H9 (cell line): ENCODE measurements at regions not wholly inside any gene's neighbourhood (a gene's known extent, or its start where the extent isn't known, plus 50 kb on each side); places are given as distances from the start of the nearest gene placed in this dataset.
A peak's percentile ranks its signal among the peaks of the same experiment; 100 is the strongest.

Experiments
- DNase-seq: peaks from one replicate; pipeline ENCODE4 v3.0.0-alpha.2; 2017
- H2AFZ ChIP-seq: one replicate; pipeline ENCODE4 v1.6.1; 2013; ENCODE audit warnings: mild to moderate bottlenecking, low read length, control low read depth, moderate library complexity
- H2AK5ac ChIP-seq: 2 replicates; pipeline ENCODE4 v1.6.1; 2013; ENCODE audit warnings: low read length, control low read depth, mixed read lengths; ENCODE audit not compliant: insufficient read length
- H2BK120ac ChIP-seq: one replicate; pipeline ENCODE4 v1.6.1; 2013; ENCODE audit warnings: low read depth, mild to moderate bottlenecking, low read length, control low read depth, inconsistent platforms; ENCODE audit not compliant: poor library complexity, severe bottlenecking
- H2BK12ac ChIP-seq: 2 replicates; pipeline ENCODE4 v1.6.1; 2013; ENCODE audit warnings: low read length, control low read depth, mixed read lengths, low read depth; ENCODE audit not compliant: insufficient read length
- H2BK15ac ChIP-seq: 2 replicates; pipeline ENCODE4 v1.6.1; 2013; ENCODE audit warnings: low read depth, low read length, control low read depth
- H2BK20ac ChIP-seq: one replicate; pipeline ENCODE4 v1.6.1; 2013; ENCODE audit warnings: low read depth, mild to moderate bottlenecking, low read length, control low read depth, inconsistent platforms; ENCODE audit not compliant: poor library complexity, severe bottlenecking
- H2BK5ac ChIP-seq: 2 replicates; pipeline ENCODE4 v1.6.1; 2013; ENCODE audit warnings: low read length, control low read depth, mixed read lengths; ENCODE audit not compliant: insufficient read length
- H3K14ac ChIP-seq: 2 replicates; pipeline ENCODE4 v1.6.1; 2013; ENCODE audit warnings: low read length, control low read depth; ENCODE audit not compliant: insufficient read depth
- H3K18ac ChIP-seq: 2 replicates; pipeline ENCODE4 v1.6.1; 2013; ENCODE audit warnings: low read depth, mild to moderate bottlenecking, mixed read lengths, low read length, control low read depth; ENCODE audit not compliant: insufficient read length
- H3K23ac ChIP-seq: 2 replicates; pipeline ENCODE4 v1.6.1; 2013; ENCODE audit warnings: low read length, control low read depth, mixed read lengths, low read depth; ENCODE audit not compliant: insufficient read length
- H3K23me2 ChIP-seq: 2 replicates; pipeline ENCODE4 v1.6.1; 2013; ENCODE audit warnings: low read depth, mild to moderate bottlenecking, mixed read lengths, low read length, control low read depth; ENCODE audit not compliant: insufficient read length, poor library complexity, severe bottlenecking
- H3K27ac ChIP-seq: 2 replicates; pipeline ENCODE4 v1.5.1; 2013; ENCODE audit warnings: low read length, control low read depth, mixed read lengths, low read depth; ENCODE audit not compliant: insufficient read length
- H3K27me3 ChIP-seq: 2 replicates; pipeline ENCODE4 v1.6.1; 2013; ENCODE audit warnings: low read length, control low read depth, inconsistent platforms; ENCODE audit not compliant: insufficient read depth
- H3K4ac ChIP-seq: 2 replicates; pipeline ENCODE4 v1.6.1; 2013; ENCODE audit warnings: low read depth, mild to moderate bottlenecking, control low read depth, inconsistent platforms, low read length, moderate library complexity
- H3K4me1 ChIP-seq: 2 replicates; pipeline ENCODE4 v1.6.1; 2013; ENCODE audit warnings: low read length, control low read depth, inconsistent platforms; ENCODE audit not compliant: insufficient read depth
- H3K4me2 ChIP-seq: 2 replicates; pipeline ENCODE4 v1.6.1; 2013; ENCODE audit warnings: low read length, control low read depth, mixed read lengths; ENCODE audit not compliant: insufficient read length, insufficient read depth
- H3K56ac ChIP-seq: 2 replicates; pipeline ENCODE4 v1.6.1; 2013; ENCODE audit warnings: low read depth, mild to moderate bottlenecking, mixed read lengths, low read length, control low read depth; ENCODE audit not compliant: insufficient read length
- H3K79me1 ChIP-seq: 2 replicates; pipeline ENCODE4 v1.6.1; 2013; ENCODE audit warnings: low read depth, mild to moderate bottlenecking, moderate library complexity, low read length, control low read depth, inconsistent platforms; ENCODE audit not compliant: insufficient read depth, poor library complexity, severe bottlenecking
- H3K79me2 ChIP-seq: 2 replicates; pipeline ENCODE4 v1.6.1; 2013; ENCODE audit warnings: low read length, control low read depth, inconsistent platforms; ENCODE audit not compliant: insufficient read depth
- H3K9ac ChIP-seq: 2 replicates; pipeline ENCODE4 v1.6.1; 2013; ENCODE audit warnings: low read length, control low read depth, mixed read lengths; ENCODE audit not compliant: insufficient read length; ENCODE audit errors: extremely low read depth
- H3K9me3 ChIP-seq: one replicate; pipeline ENCODE4 v1.6.1; 2013; ENCODE audit warnings: low read depth, low read length, inconsistent platforms; ENCODE audit not compliant: control insufficient read depth
- H3T11ph ChIP-seq: one replicate; pipeline ENCODE4 v1.6.1; 2013; ENCODE audit warnings: mild to moderate bottlenecking, low read length, control low read depth, inconsistent platforms
- H4K20me1 ChIP-seq: one replicate; pipeline ENCODE4 v1.6.1; 2013; ENCODE audit not compliant: control insufficient read depth, insufficient read length, insufficient read depth
- H4K5ac ChIP-seq: 2 replicates; pipeline ENCODE4 v1.6.1; 2013; ENCODE audit warnings: low read depth, mild to moderate bottlenecking, mixed read lengths, low read length, control low read depth; ENCODE audit not compliant: insufficient read length
- H4K8ac ChIP-seq: replicated peaks from 2 replicates; pipeline ENCODE4 v1.6.1; 2013; ENCODE audit warnings: low read length, control low read depth, mixed read lengths, low read depth; ENCODE audit not compliant: insufficient read length
- H4K91ac ChIP-seq: 2 replicates; pipeline ENCODE4 v1.6.1; 2013; ENCODE audit warnings: low read depth, mild to moderate bottlenecking, moderate library complexity, mixed read lengths, low read length, control low read depth; ENCODE audit not compliant: insufficient read length
- H3K27ac Mint-ChIP-seq, 3 experiments: 2 replicates in 2 of 3; 3 replicates in 1 of 3; pipeline ENCODE4 v1.8.0; 2020 to 2021; ENCODE audit warnings: mixed read lengths in 3 of 3, mild to moderate bottlenecking in 1 of 3, moderate library complexity in 1 of 3
- H3K27me3 Mint-ChIP-seq: 2 replicates; pipeline ENCODE4 v1.8.0; 2021; ENCODE audit warnings: low read depth, mild to moderate bottlenecking, moderate library complexity, mixed read lengths
- H3K36me3 Mint-ChIP-seq, 3 experiments: 2 replicates in 2 of 3; 3 replicates in 1 of 3; pipeline ENCODE4 v1.8.0; 2020 to 2021; ENCODE audit warnings: low read depth in 3 of 3, mixed read lengths in 3 of 3; ENCODE audit not compliant: insufficient read depth in 1 of 3
- H3K4me1 Mint-ChIP-seq, 2 experiments: 2 replicates each; pipeline ENCODE4 v1.8.0; 2020; ENCODE audit warnings: mixed read lengths in 2 of 2
- H3K4me3 Mint-ChIP-seq, 2 experiments: 2 replicates in 1 of 2; 3 replicates in 1 of 2; pipeline ENCODE4 v1.8.0; 2020 to 2021; ENCODE audit warnings: mild to moderate bottlenecking in 2 of 2, mixed read lengths in 2 of 2, moderate library complexity in 1 of 2
- H3K9me3 Mint-ChIP-seq, 2 experiments: 2 replicates in 1 of 2; 3 replicates in 1 of 2; pipeline ENCODE4 v1.8.0; 2020; ENCODE audit warnings: mild to moderate bottlenecking in 2 of 2, mixed read lengths in 2 of 2, moderate library complexity in 1 of 2
- WGBS: extraction: QIAGEN DNeasy Blood & Tissue Kit; methylation state at CpG from one replicate; pipeline ENCODE4 v1.1.7; 2013; ENCODE audit warnings: missing lambda C conversion rate, low lambda C conversion rate, mixed read lengths; ENCODE audit not compliant: insufficient read length; ENCODE audit errors: extremely low coverage; 5-methylcytosine and 5-hydroxymethylcytosine counted together
- TF ChIP-seq, protein P1 (sequence below): fragments of 200-600 bp; sonication (generic); conservative IDR thresholded peaks from 3 replicates; pipeline ENCODE4 v1.8.0; 2021; ENCODE audit warnings: antibody characterized with exemption, mild to moderate bottlenecking

- no peak overlapping the region for H3K4me2 ChIP-seq
- TF ChIP-seq, protein P1, sequence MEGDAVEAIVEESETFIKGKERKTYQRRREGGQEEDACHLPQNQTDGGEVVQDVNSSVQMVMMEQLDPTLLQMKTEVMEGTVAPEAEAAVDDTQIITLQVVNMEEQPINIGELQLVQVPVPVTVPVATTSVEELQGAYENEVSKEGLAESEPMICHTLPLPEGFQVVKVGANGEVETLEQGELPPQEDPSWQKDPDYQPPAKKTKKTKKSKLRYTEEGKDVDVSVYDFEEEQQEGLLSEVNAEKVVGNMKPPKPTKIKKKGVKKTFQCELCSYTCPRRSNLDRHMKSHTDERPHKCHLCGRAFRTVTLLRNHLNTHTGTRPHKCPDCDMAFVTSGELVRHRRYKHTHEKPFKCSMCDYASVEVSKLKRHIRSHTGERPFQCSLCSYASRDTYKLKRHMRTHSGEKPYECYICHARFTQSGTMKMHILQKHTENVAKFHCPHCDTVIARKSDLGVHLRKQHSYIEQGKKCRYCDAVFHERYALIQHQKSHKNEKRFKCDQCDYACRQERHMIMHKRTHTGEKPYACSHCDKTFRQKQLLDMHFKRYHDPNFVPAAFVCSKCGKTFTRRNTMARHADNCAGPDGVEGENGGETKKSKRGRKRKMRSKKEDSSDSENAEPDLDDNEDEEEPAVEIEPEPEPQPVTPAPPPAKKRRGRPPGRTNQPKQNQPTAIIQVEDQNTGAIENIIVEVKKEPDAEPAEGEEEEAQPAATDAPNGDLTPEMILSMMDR: no peak
- H4K8ac ChIP-seq: no peak overlapping the region
- peaks cover 9 to 33% (median 10%) of the 10 kb centered on the region in 3 experiments for H3K36me3 Mint-ChIP-seq
- no peak overlapping the region for H4K91ac ChIP-seq
- H2AK5ac ChIP-seq: no peak overlapping the region
- no peak overlapping the region for H2BK20ac ChIP-seq
- H4K20me1 ChIP-seq: no peaks in the 10 kb centered on the region
- H3K4me1 ChIP-seq: peaks cover 9% of the 10 kb centered on the region; the same call in 1 of the 2 replicates
- H3K23me2 ChIP-seq: no peaks in the 10 kb centered on the region
- no peak overlapping the region for H4K5ac ChIP-seq
- H3K27me3 ChIP-seq: no peaks in the 10 kb centered on the region
- H3K27me3 Mint-ChIP-seq: peaks cover 1% of the 10 kb centered on the region; the same call in 1 of the 2 replicates
- no peak overlapping the region for H2BK120ac ChIP-seq
- no peaks in the 10 kb centered on the region for H3K79me1 ChIP-seq
- no peak overlapping the region for H2AFZ ChIP-seq
- H3K79me2 ChIP-seq: no peaks in the 10 kb centered on the region
- no peaks in the 10 kb centered on the region for H3K9me3 ChIP-seq
- H3K9ac ChIP-seq: no peak overlapping the region
- peak overlapping the region in 1 of 3 experiments; percentile 21; a peak in 1 of 7 replicates for H3K27ac Mint-ChIP-seq
- H3K23ac ChIP-seq: no peak overlapping the region
- no peak overlapping the region for H3K4ac ChIP-seq
- H2BK12ac ChIP-seq: no peak overlapping the region
- no peak overlapping the region for H3K14ac ChIP-seq
- H3K4me1 Mint-ChIP-seq: peaks cover 27 to 28% of the 10 kb centered on the region in 2 experiments
- no peak overlapping the region for H2BK5ac ChIP-seq
- no peak overlapping the region for H2BK15ac ChIP-seq
- no peak overlapping the region for H3K27ac ChIP-seq
- H3K4me3 Mint-ChIP-seq: no peak overlapping the region
- H3K18ac ChIP-seq: no peak overlapping the region
- DNase-seq: no peak
- no peak overlapping the region for H3T11ph ChIP-seq
- no peak overlapping the region for H3K56ac ChIP-seq
- H3K9me3 Mint-ChIP-seq: peaks cover 24 to 34% of the 10 kb centered on the region in 2 experiments
- WGBS: no CpG with 5 or more reads among the region's 2 CpGs
These were observed 57.5 kb upstream of the TGIF1 start for GRCh38 chr18:3392467-3392855.
